ENCODE measurements at regions not wholly inside any gene's neighbourhood (a gene's known extent, or its start where the extent isn't known, plus 50 kb on each side); places are given as distances from the start of the nearest gene placed in this dataset.

DNA sequence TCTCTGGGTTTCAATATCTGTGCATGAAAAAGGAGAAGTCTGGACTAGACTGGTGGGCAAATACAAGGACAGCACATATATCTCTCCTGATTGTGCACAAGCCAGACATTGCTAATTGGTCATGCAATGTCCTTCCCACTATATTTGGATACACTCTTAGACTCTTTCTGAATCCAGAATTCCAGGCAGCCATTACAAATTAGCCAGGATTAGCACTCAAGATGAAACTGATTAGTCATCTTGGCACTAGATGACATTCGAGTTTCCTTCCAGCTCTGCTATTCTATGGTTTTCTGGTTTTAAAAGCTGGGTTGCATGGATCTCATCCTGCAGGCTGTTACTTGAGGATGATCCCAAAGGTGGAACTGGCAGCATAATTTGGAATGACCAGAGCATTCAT is 73.2 kb downstream of the SCP2D1 start:
- Histone ChIP-seq H4K91ac (replicated peaks; ENCODE audit: insufficient read length, low read length) (no peak overlapping the region), H3K79me1 (ENCODE audit: low read depth, low read length) (no peaks in the 10 kb centered on the region), H3K56ac (replicated peaks; ENCODE audit: insufficient read length, low read depth, low read length) (no peak overlapping the region), H3K4me1 (replicated peaks in 1 of 4; ENCODE audit: control insufficient read depth in 3 of 4, insufficient read depth in 4 of 4, low read length in 3 of 4) (no peaks in the 10 kb centered on the region), H3K4me2 (ENCODE audit: insufficient read depth in 1 of 2, low read depth in 2 of 2, low read length in 2 of 2) (no peak overlapping the region), H3K23ac (ENCODE audit: insufficient read length) (no peak overlapping the region), H3K9ac (replicated peaks in 1 of 4; ENCODE audit: extremely low read depth in 1 of 4, low read depth in 3 of 4, low read length in 3 of 4) (no peak overlapping the region), H4K8ac (ENCODE audit: extremely low read depth, insufficient read depth, low read length) (no peak overlapping the region), H2BK5ac (ENCODE audit: low read depth, low read length) (no peak overlapping the region), H3K18ac (ENCODE audit: extremely low read depth, low read length) (no peak overlapping the region), H2AFZ (ENCODE audit: low read length) (no peak overlapping the region), H3K4me3 (ENCODE audit: extremely low read depth in 1 of 4, insufficient read depth in 2 of 4, low read depth in 3 of 4, low read length in 4 of 4) (no peak overlapping the region), H2BK120ac (replicated peaks; ENCODE audit: low read depth, low read length) (no peak overlapping the region), H2BK15ac (ENCODE audit: low read length) (no peak overlapping the region), H3K79me2 (ENCODE audit: control insufficient read depth in 1 of 2, insufficient read depth in 2 of 2, low read length in 2 of 2) (no peaks in the 10 kb centered on the region), H3K23me2 (ENCODE audit: low read depth, low read length) (no peaks in the 10 kb centered on the region), H2BK12ac (ENCODE audit: low read depth, low read length) (no peak overlapping the region), H3K9me3 (ENCODE audit: insufficient read depth in 2 of 2, low read depth in 1 of 2, low read length in 1 of 2) (peaks cover 3% of the 10 kb centered on the region in 2 experiments; a peak in 1 of 4 replicates), H4K20me1 (replicated peaks in 1 of 2; ENCODE audit: control insufficient read depth in 1 of 2, insufficient read depth in 2 of 2, low read length in 2 of 2) (no peaks in the 10 kb centered on the region), H3K27me3 (replicated peaks in 1 of 4; ENCODE audit: control insufficient read depth in 3 of 4, extremely low read depth in 1 of 4, insufficient read depth in 3 of 4, low read length in 3 of 4) (no peaks in the 10 kb centered on the region), H3K36me3 (ENCODE audit: control insufficient read depth in 2 of 4, insufficient read depth in 4 of 4, low read length in 3 of 4) (no peaks in the 10 kb centered on the region), H3K27ac (ENCODE audit: low read depth, low read length) (no peak overlapping the region), H2BK20ac (ENCODE audit: low read length) (no peak overlapping the region), H2AK5ac (ENCODE audit: low read depth, low read length) (no peak overlapping the region), H3K14ac (ENCODE audit: insufficient read length) (no peak overlapping the region), H4K5ac (ENCODE audit: insufficient read length, low read depth, low read length) (no peak overlapping the region), H3K4ac (replicated peaks; ENCODE audit: insufficient read length, low read depth, low read length) (no peak overlapping the region)
- TF ChIP-seq RNF2 (IDR thresholded peaks at IDR 0.05; ENCODE audit: borderline replicate concordance, low read depth, low read length, missing control alignments, poor library complexity, severe bottlenecking) (no peak), CBX8 (IDR thresholded peaks at IDR 0.05; ENCODE audit: borderline replicate concordance, low read depth, low read length) (no peak), GABPA (IDR thresholded peaks at IDR 0.05; ENCODE audit: borderline replicate concordance, insufficient read depth, low read length) (no peak), POLR2AphosphoS5 (IDR thresholded peaks at IDR 0.05; ENCODE audit: low read depth, low read length) (no peak), SRF (IDR thresholded peaks at IDR 0.05; ENCODE audit: low read depth, low read length) (no peak), BRCA1 (IDR thresholded peaks at IDR 0.05; ENCODE audit: low read depth, low read length) (no peak)
- FAIRE-seq (no peak), DNase-seq (ENCODE audit: low read depth in 1 of 2, low spot score in 2 of 2) (no peak)
- WGBS, 2 experiments (ENCODE audit: extremely low coverage in 1 of 2, insufficient coverage in 1 of 2, insufficient read length in 1 of 2, insufficient replicate concordance in 2 of 2, low coverage in 1 of 2, low lambda C conversion rate in 2 of 2, missing lambda C conversion rate in 1 of 2) = 82% methylated on average over 1 of the region's 1 CpG; no CpG with 5 or more reads in 1 of the 2 experiments
- CTCF ChIA-PET (ENCODE audit: partially characterized antibody) = no interaction called here
- POLR2A ChIA-PET (ENCODE audit: partially characterized antibody) = no interaction called here

Measured in H1 (cell line).